OCI-LY3 (cell line): ENCODE measurements at regions not wholly inside any gene's neighbourhood (a gene's known extent, or its start where the extent isn't known, plus 50 kb on each side); places are given as distances from the start of the nearest gene placed in this dataset.

Experiments
- H2AFZ ChIP-seq: fragments of 200-600, 300-600 bp; shearing (Covaris generic); 2 replicates; pipeline ENCODE4 v1.6.0; 2014; ENCODE audit warnings: antibody characterized with exemption, low read depth, low read length
- H3K27ac ChIP-seq: fragments of 200-600, 300-600 bp; sonication (generic); 2 replicates; pipeline ENCODE4 v1.5.1; 2014; ENCODE audit warnings: mild to moderate bottlenecking, low read length, moderate library complexity, mixed read lengths
- H3K27me3 ChIP-seq: fragments of 200-600, 300-600 bp; sonication (generic); 2 replicates; pipeline ENCODE4 v1.6.1; 2014; ENCODE audit warnings: low read depth, low read length, mixed read lengths
- H3K36me3 ChIP-seq: fragments of 200-600, 300-600 bp; sonication (generic); replicated peaks from 2 replicates; pipeline ENCODE3; 2014; ENCODE audit warnings: low read depth, low read length, mixed read lengths
- H3K4me1 ChIP-seq: fragments of 300-600, 200-600 bp; sonication (generic); 2 replicates; pipeline ENCODE4 v1.6.1; 2014; ENCODE audit warnings: low read length, mixed read lengths
- H3K4me2 ChIP-seq: fragments of 200-600, 300-600 bp; sonication (generic); 2 replicates; pipeline ENCODE4 v1.6.1; 2014; ENCODE audit warnings: low read length, mixed read lengths
- H3K4me3 ChIP-seq: fragments of 300-600, 200-600 bp; sonication (generic); 2 replicates; pipeline ENCODE4 v1.5.1; 2014; ENCODE audit warnings: antibody characterized with exemption, mild to moderate bottlenecking, low read length, moderate library complexity
- H3K79me2 ChIP-seq: fragments of 300-600, 200-600 bp; shearing (Covaris generic); 2 replicates; pipeline ENCODE4 v1.6.1; 2014; ENCODE audit warnings: mild to moderate bottlenecking, low read length, mixed read lengths
- H3K9ac ChIP-seq: fragments of 300-600, 200-600 bp; shearing (Covaris generic); 2 replicates; pipeline ENCODE4 v1.6.0; 2014; ENCODE audit warnings: mild to moderate bottlenecking, low read length, moderate library complexity
- H3K9me3 ChIP-seq: fragments of 200-600, 300-600 bp; shearing (Covaris generic); 2 replicates; pipeline ENCODE4 v1.6.1; 2014; ENCODE audit warnings: low read length, mixed read lengths; ENCODE audit not compliant: insufficient read depth
- H4K20me1 ChIP-seq: fragments of 200-600, 300-600 bp; sonication (generic); 2 replicates; pipeline ENCODE4 v1.6.1; 2016; ENCODE audit warnings: low read length, mixed read lengths; ENCODE audit not compliant: insufficient read depth
- CTCF ChIP-seq: fragments of 200-600, 300-600 bp; sonication (generic); IDR thresholded peaks from 2 replicates; pipeline ENCODE4 v1.5.1; 2014; ENCODE audit warnings: antibody characterized with exemption, low read length, low read depth
- EZH2phosphoT487 ChIP-seq: fragments of 200-600 bp; shearing (Covaris generic); IDR thresholded peaks from 2 replicates; pipeline ENCODE4 v1.6.1; 2018; ENCODE audit warnings: antibody characterized with exemption, mixed run types, low read depth

DNA sequence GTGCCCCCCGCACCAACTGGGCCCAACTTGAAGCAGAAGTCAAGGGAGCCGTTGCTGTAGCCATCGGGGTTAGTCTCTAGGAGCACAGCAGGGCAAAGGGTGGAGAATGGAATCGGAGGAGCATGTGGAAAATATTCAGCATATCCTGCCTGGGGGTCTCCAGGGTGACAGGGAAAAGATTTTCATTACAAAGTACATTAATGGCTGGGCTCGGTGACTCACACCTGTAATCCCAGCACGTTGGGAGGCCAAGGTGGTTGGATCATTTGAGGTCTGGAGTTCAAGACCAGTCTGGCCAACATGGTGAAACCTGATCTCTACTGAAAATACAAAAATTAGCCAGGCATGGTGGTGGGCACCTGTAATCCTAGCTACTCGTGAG lies 53.8 kb upstream of the ABLIM1 start:
- H3K79me2 ChIP-seq, result no peaks in the 10 kb centered on the region
- H3K4me2 ChIP-seq, result no peak overlapping the region
- H3K9ac ChIP-seq, result no peak overlapping the region
- TF ChIP-seq EZH2phosphoT487, result no peak
- no peak for TF ChIP-seq CTCF
- H2AFZ ChIP-seq, result no peak overlapping the region
- no peaks in the 10 kb centered on the region for H3K36me3 ChIP-seq
- H4K20me1 ChIP-seq, result no peaks in the 10 kb centered on the region
- H3K9me3 ChIP-seq, result no peaks in the 10 kb centered on the region
- no peak overlapping the region for H3K27ac ChIP-seq
- H3K27me3 ChIP-seq, result peaks cover 18% of the 10 kb centered on the region; the same call in 1 of the 2 replicates
- no peaks in the 10 kb centered on the region for H3K4me1 ChIP-seq
- H3K4me3 ChIP-seq, result no peak overlapping the region

DNA sequence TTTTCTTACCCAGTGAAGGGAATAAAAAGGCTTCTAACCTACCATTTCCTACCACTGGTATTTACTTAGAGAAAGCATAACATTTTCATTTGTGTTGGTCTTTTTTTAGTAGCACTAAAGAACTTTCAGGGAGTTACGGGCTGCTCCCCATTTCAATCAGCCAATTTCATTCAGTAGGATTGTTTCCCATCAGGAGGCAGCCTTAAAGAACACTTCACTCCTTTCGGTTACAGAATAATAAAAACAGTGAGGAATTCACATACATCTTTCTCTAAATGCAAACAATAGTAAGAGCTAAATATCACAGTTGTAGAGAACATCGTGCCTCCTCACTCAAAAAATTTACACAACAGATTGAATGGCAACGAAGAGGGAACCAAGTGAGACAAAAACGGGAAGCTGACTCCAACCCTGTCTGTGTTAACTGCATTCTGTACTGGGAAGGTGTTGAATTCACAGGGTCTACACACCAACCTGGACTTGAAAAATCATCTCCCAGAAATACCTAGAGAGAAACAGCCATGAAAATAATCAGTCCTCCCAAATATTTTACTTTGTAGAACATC lies 55.5 kb upstream of the ABLIM1 start:
- Histone ChIP-seq H3K9ac (no peak overlapping the region), H3K27ac (no peak overlapping the region), H4K20me1 (no peaks in the 10 kb centered on the region), H3K36me3 (no peaks in the 10 kb centered on the region), H3K4me3 (no peak overlapping the region), H3K4me2 (no peak overlapping the region), H3K79me2 (no peaks in the 10 kb centered on the region), H2AFZ (no peak overlapping the region), H3K27me3 (peaks cover 18% of the 10 kb centered on the region; the same call in 1 of the 2 replicates), H3K4me1 (no peaks in the 10 kb centered on the region), H3K9me3 (no peaks in the 10 kb centered on the region)
- no peak for TF ChIP-seq EZH2phosphoT487
- TF ChIP-seq CTCF, result no peak

DNA sequence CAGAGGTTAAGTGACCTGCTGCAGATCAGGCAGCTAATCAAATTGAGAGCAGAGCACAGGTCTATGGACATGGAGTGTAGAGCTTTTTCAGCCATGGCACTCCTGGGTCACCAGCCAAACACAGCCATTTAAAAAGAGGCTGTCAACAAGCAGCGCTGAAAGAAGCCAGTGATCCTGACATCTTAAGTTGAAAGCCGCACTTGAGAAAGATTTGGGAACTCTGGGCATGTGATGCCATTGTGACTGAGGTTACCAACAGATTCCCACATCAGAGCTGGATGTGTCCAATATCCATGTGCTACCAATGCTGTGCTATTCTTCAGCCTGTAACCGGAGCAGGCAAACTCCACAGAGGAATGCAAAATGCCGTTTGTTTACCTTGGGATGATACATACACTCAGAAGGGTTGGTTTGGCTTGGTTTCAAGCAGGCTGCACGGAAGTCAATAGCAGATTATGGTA lies 56.2 kb upstream of the ABLIM1 start:
- Histone ChIP-seq H4K20me1 (no peaks in the 10 kb centered on the region), H3K27me3 (peaks cover 18% of the 10 kb centered on the region; the same call in 1 of the 2 replicates), H3K79me2 (no peaks in the 10 kb centered on the region), H3K9ac (no peak overlapping the region), H2AFZ (no peak overlapping the region), H3K36me3 (no peaks in the 10 kb centered on the region), H3K4me3 (no peak overlapping the region), H3K27ac (no peak overlapping the region), H3K4me2 (no peak overlapping the region), H3K9me3 (no peaks in the 10 kb centered on the region), H3K4me1 (no peaks in the 10 kb centered on the region)
- no peak for TF ChIP-seq EZH2phosphoT487
- TF ChIP-seq CTCF, result no peak

GRCh38 chr10:114715171-114715670 lies 57.1 kb upstream of the ABLIM1 start:
- Histone ChIP-seq H3K9me3 (no peaks in the 10 kb centered on the region), H3K4me2 (no peak overlapping the region), H3K36me3 (no peaks in the 10 kb centered on the region), H3K4me1 (no peaks in the 10 kb centered on the region), H3K4me3 (no peak overlapping the region), H3K79me2 (no peaks in the 10 kb centered on the region), H3K9ac (no peak overlapping the region), H4K20me1 (no peaks in the 10 kb centered on the region), H3K27ac (no peak overlapping the region), H3K27me3 (peaks cover 18% of the 10 kb centered on the region; the same call in 1 of the 2 replicates), H2AFZ (no peak overlapping the region)
- TF ChIP-seq EZH2phosphoT487 (no peak), CTCF (no peak)
